ENCODE measurements at regions not wholly inside any gene's neighbourhood (a gene's known extent, or its start where the extent isn't known, plus 50 kb on each side); places are given as distances from the start of the nearest gene placed in this dataset.

GRCh38 chr10:28849821-28850220 is 172.5 kb downstream of the BAMBI start (continued):
- TF ChIP-seq JUNB (CRISPR knock-in tag; conservative IDR thresholded peaks at IDR 0.05) (no peak), STAT5A (IDR thresholded peaks at IDR 0.05; ENCODE audit: borderline replicate concordance, low read length) (peak; percentile 66), HDAC2 (IDR thresholded peaks at IDR 0.05) (peak; percentile 82), ARNT (IDR thresholded peaks at IDR 0.05) (peak in 1 of 2 experiments; percentile 53; a peak in 1 of 4 replicates), CBFA2T2 (conservative IDR thresholded peaks at IDR 0.05) (peak; percentile 75), ARID1B (IDR thresholded peaks at IDR 0.05) (peak; percentile 83), RBM15 (IDR thresholded peaks at IDR 0.05; ENCODE audit: insufficient read depth, low read length) (no peak), FOS (IDR thresholded peaks at IDR 0.05; ENCODE audit: extremely low read depth, insufficient read length) (no peak), MECOM (CRISPR knock-in tag; IDR thresholded peaks at IDR 0.05) (peak; percentile 80), ZNF512 (tag; IDR thresholded peaks at IDR 0.05) (no peak), TAL1 (IDR thresholded peaks at IDR 0.05) (peak; percentile 75), CBFA2T3 (IDR thresholded peaks at IDR 0.05) (peak; percentile 88), CEBPG (CRISPR knock-in tag; IDR thresholded peaks at IDR 0.05) (no peak), CEBPG (tag; conservative IDR thresholded peaks at IDR 0.05 in 1 of 2, IDR thresholded peaks at IDR 0.05 in 1 of 2) (no peak), ZBTB12 (CRISPR knock-in tag; IDR thresholded peaks at IDR 0.05) (no peak), XRCC4 (IDR thresholded peaks at IDR 0.05; ENCODE audit: extremely low read depth, insufficient read depth, insufficient read length) (no peak), DPF2 (IDR thresholded peaks at IDR 0.05) (peak; percentile 73), PML (IDR thresholded peaks at IDR 0.05; ENCODE audit: low read length) (peak; percentile 71; the same call in 1 of the 2 replicates), NCOR1 (IDR thresholded peaks at IDR 0.05) (peak; percentile 72), JUND (IDR thresholded peaks at IDR 0.05; ENCODE audit: borderline replicate concordance, low read depth, low read length) (0 out of 2 replicates have a peak, but pooled peaks have one; percentile 27), JUND (tag; IDR thresholded peaks at IDR 0.05; ENCODE audit: borderline replicate concordance, low read depth, low read length) (peak; percentile 21; the same call in 1 of the 3 replicates), BHLHE40 (IDR thresholded peaks at IDR 0.05; ENCODE audit: low read length) (peak; percentile 70), KDM1A (IDR thresholded peaks at IDR 0.05) (peak; percentile 90 to 91), ZNF830 (CRISPR knock-in tag; IDR thresholded peaks at IDR 0.05) (no peak), HDAC1 (IDR thresholded peaks at IDR 0.05) (peak in 1 of 2 experiments; percentile 77; a peak in 2 of 4 replicates), LEF1 (IDR thresholded peaks at IDR 0.05) (peak; percentile 45; the same call in 1 of the 2 replicates), TCF3 (CRISPR knock-in tag; IDR thresholded peaks at IDR 0.05) (peak; percentile 81), KLF16 (IDR thresholded peaks at IDR 0.05) (0 out of 2 replicates have a peak, but pooled peaks have one; percentile 46), TAF15 (IDR thresholded peaks at IDR 0.05; ENCODE audit: low read depth, low read length) (no peak), GATA2 (CRISPR knock-in tag; IDR thresholded peaks at IDR 0.05) (peak; percentile 48; the same call in 1 of the 2 replicates), GTF2B (IDR thresholded peaks at IDR 0.05; ENCODE audit: extremely low read depth, insufficient read length) (no peak)
